ENCODE measurements at regions not wholly inside any gene's neighbourhood (a gene's known extent, or its start where the extent isn't known, plus 50 kb on each side); places are given as distances from the start of the nearest gene placed in this dataset.

DNA sequence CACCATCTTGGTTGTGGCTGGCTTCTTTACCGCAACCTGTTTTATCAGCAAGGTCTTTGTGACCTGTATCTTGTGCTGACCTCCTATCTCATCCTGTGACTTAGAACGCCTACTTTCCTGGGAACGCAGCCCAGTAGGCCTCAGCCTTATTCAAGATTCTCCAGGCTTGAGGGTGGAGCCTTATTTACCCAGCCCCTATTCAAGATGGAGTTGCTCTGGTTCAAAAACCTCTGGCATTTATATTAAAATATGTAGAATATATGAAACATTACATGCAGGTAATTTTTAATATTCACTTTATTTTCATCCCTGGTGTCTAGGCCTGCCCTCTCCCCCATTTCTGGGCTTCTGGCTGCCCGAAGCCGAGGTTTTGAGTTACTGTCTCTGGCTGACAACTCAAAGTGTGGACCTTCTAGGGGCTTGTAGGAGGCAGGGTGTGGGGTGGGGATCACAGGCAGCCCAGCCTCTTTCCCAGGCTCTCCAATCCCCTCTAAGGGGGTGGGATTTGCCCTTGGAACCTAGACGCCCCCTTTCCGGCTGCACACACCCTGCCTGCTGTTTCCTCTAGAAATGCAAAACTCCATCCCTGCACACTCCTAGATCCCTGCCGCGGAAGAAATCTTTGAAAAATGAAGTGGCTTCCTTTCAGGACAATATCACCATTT is 152.0 kb downstream of the KCNJ12 start:
- Histone ChIP-seq H2AFZ (ENCODE audit: control insufficient read depth, low read depth, low read length) (no peak overlapping the region), H3K4me2 (ENCODE audit: control insufficient read depth, insufficient read depth) (no peak overlapping the region), H4K20me1 (ENCODE audit: control insufficient read depth, insufficient read depth) (no peaks in the 10 kb centered on the region), H3K9ac (ENCODE audit: control insufficient read depth, insufficient read depth, low read length) (no peak overlapping the region), H3K36me3 (ENCODE audit: control insufficient read depth in 2 of 2, insufficient read depth in 2 of 2, low read length in 1 of 2) (no peaks in the 10 kb centered on the region), H3K9me3 (replicated peaks; ENCODE audit: control insufficient read depth, insufficient read depth, low read length) (no peaks in the 10 kb centered on the region), H3K27me3 (replicated peaks in 1 of 2; ENCODE audit: control insufficient read depth in 2 of 2, insufficient read depth in 2 of 2, low read length in 1 of 2) (peaks cover 0 to 2% of the 10 kb centered on the region in 2 experiments; a peak in 1 of 4 replicates), H3K4me1 (ENCODE audit: control insufficient read depth, insufficient read depth, low read length) (no peaks in the 10 kb centered on the region), H3K4me3 (no peak overlapping the region), H3K79me2 (ENCODE audit: control insufficient read depth, insufficient read depth, low read length) (no peaks in the 10 kb centered on the region), H3K27ac (ENCODE audit: control insufficient read depth, insufficient read depth) (no peak overlapping the region)
- FAIRE-seq = no peak
- no TSS peak for BruUV-seq (replicated peaks)
- ChIA-PET SMC1A (ENCODE audit: uncharacterized antibody, unreplicated experiment) (no interaction called here), RAD21 (ENCODE audit: unreplicated experiment) (no interaction called here), CTCF (no interaction called here), POLR2A (no interaction called here)
- no peak for ATAC-seq
- intact Hi-C loops (cut with micrococcal nuclease; ENCODE audit: unreplicated experiment) = no loop called here
- no peak for TF ChIP-seq JUND (IDR thresholded peaks at IDR 0.05; ENCODE audit: low read depth, low read length)
- TF ChIP-seq, protein P1, sequence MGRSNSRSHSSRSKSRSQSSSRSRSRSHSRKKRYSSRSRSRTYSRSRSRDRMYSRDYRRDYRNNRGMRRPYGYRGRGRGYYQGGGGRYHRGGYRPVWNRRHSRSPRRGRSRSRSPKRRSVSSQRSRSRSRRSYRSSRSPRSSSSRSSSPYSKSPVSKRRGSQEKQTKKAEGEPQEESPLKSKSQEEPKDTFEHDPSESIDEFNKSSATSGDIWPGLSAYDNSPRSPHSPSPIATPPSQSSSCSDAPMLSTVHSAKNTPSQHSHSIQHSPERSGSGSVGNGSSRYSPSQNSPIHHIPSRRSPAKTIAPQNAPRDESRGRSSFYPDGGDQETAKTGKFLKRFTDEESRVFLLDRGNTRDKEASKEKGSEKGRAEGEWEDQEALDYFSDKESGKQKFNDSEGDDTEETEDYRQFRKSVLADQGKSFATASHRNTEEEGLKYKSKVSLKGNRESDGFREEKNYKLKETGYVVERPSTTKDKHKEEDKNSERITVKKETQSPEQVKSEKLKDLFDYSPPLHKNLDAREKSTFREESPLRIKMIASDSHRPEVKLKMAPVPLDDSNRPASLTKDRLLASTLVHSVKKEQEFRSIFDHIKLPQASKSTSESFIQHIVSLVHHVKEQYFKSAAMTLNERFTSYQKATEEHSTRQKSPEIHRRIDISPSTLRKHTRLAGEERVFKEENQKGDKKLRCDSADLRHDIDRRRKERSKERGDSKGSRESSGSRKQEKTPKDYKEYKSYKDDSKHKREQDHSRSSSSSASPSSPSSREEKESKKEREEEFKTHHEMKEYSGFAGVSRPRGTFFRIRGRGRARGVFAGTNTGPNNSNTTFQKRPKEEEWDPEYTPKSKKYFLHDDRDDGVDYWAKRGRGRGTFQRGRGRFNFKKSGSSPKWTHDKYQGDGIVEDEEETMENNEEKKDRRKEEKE (IDR thresholded peaks at IDR 0.05) = no peak
- TF ChIP-seq, protein P2, sequence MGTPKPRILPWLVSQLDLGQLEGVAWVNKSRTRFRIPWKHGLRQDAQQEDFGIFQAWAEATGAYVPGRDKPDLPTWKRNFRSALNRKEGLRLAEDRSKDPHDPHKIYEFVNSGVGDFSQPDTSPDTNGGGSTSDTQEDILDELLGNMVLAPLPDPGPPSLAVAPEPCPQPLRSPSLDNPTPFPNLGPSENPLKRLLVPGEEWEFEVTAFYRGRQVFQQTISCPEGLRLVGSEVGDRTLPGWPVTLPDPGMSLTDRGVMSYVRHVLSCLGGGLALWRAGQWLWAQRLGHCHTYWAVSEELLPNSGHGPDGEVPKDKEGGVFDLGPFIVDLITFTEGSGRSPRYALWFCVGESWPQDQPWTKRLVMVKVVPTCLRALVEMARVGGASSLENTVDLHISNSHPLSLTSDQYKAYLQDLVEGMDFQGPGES (IDR thresholded peaks at IDR 0.05) = no peak
- no peak for DNase-seq (ENCODE audit: low read depth, low spot score)
- WGBS (ENCODE audit: insufficient coverage, insufficient replicate concordance, low lambda C conversion rate, missing lambda C conversion rate) = 48% methylated on average over 9 of the region's 9 CpGs
- in situ Hi-C loops (cut with MboI) = no loop called here
